GM18517 (cell line): ENCODE measurements at regions not wholly inside any gene's neighbourhood (a gene's known extent, or its start where the extent isn't known, plus 50 kb on each side); places are given as distances from the start of the nearest gene placed in this dataset.
"Not testable (repeated sequence)": the region's sequence is repeated elsewhere in the genome, so short reads cannot be mapped to it uniquely, and the experiment has no call there.

Source experiments
- ATAC-seq: cut with Tn5 transposase; IDR thresholded peaks from one replicate; pipeline ENCODE4 v1.9.1; 2021; ENCODE audit warnings: mild to moderate bottlenecking, moderate library complexity; ENCODE audit not compliant: unreplicated experiment

- no peak for ATAC-seq
Observed at GRCh38 chr9:94188246-94188645, 70.9 kb upstream of the ZNF169 start.

GRCh38 chr9:94191706-94192105, 67.4 kb upstream of the ZNF169 start:
- not testable (repeated sequence) for ATAC-seq

GRCh38 chr9:94198414-94198813, 60.7 kb upstream of the ZNF169 start:
- no peak for ATAC-seq

GRCh38 chr9:94199776-94200175, 59.3 kb upstream of the ZNF169 start:
- no peak for ATAC-seq

GRCh38 chr9:94204174-94204573, 54.9 kb upstream of the ZNF169 start:
- no peak for ATAC-seq

- no peak for ATAC-seq
Observed at GRCh38 chr9:94207781-94208180, 51.3 kb upstream of the ZNF169 start.
